GM21367 (cell line): ENCODE measurements at regions not wholly inside any gene's neighbourhood (a gene's known extent, or its start where the extent isn't known, plus 50 kb on each side); places are given as distances from the start of the nearest gene placed in this dataset.

Experiments
- ATAC-seq: cut with Tn5 transposase; IDR thresholded peaks from one replicate; pipeline ENCODE4 v1.9.1; 2021; ENCODE audit not compliant: unreplicated experiment

DNA sequence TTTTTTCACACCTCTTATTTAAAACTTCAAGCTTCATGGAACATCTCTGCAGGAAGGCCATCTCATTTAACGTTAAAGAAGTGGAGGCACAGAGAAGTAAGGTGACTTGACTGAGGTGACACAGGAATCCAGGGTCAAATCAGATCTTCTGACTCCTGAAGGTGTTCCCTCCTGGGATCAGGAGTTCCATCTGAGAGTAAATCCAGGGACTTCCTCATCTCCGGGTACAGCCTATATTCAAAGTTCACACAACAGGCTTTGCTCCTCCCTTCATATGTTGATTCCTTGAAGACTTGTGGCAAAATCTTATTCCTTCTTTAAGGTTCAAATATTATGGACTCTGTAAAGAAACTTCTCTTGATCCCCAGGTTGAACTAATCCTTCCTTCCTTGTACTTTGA is 313.1 kb upstream of the CLINT1 start:
- no peak for ATAC-seq

DNA sequence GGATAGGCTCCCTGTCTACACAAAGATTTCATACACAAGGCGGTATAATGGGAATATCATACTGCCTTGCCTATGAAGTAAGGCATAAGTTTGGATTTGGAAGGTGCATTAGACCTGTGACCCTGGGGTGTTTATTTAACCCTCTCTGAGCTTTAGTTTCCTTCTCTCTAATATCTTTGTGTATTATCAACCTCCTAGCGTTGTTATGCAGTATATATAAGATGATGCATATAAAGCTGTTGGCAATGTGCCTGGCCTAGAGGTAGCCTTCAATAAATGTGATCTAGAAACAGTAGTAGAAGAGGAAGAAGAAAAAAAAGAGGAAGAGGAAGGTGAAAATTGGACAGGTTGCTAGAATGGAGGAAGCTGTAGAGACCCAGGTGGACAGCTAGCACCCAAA is 311.6 kb upstream of the CLINT1 start:
- no peak for ATAC-seq

DNA sequence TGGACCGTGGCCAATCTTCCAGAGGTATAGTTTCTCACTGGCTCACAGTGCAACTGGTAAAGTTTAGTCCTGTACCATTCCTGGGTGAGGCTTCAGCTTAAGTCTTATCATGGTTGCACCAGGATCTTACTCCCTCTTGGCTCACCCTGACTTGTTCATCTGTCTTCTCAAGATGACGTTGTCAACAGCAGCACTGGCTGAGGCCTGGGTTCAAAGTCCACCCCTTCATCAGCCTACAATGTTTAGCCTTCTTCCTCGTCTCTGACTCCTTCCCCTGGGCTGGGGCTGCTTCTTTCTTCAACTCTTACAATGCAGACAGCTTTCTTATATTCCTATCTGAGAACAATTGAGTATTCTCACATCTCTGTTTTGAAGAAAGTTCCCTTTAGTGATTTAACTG is 311.1 kb upstream of the CLINT1 start:
- ATAC-seq: no peak

DNA sequence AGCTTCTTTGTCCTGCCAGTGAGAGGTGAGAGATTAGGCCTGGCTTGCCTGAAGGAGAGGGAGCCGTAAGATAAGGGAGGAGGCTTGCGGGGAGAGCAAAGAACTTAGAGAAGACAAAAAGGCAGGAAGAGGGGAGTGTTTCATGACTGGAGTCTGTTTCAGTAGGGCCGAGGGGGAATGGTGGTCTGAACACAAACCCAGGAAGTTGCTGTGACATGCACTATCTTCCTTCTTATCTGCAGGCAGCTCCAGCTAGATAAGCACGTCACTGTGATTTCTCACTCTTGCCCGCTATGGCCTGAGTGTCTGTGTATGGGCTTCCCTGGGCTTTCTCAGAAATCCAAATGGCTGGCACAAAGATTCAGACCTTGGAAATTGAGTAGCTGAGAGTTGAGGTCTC is 307.5 kb upstream of the CLINT1 start:
- ATAC-seq: no peak

DNA sequence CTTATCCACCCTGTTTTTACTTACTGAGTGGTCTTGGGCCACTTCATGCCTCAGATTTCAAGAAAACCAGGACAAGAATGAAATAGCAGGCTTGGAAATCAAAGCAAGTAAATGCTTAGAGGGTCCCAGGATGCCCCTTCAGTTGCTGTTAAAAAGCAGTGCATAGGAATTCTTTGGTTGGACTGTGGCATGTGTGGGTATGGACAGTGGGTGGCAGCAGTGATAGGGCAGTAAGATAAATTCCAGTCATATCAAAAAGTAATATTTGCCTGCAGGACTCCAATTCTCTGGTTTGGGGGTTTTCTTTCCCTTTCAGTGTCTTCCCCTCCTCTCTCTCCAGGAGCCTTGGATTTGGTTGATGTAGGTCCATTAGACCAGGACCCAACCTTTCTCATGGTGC is 306.7 kb upstream of the CLINT1 start:
- no peak for ATAC-seq

DNA sequence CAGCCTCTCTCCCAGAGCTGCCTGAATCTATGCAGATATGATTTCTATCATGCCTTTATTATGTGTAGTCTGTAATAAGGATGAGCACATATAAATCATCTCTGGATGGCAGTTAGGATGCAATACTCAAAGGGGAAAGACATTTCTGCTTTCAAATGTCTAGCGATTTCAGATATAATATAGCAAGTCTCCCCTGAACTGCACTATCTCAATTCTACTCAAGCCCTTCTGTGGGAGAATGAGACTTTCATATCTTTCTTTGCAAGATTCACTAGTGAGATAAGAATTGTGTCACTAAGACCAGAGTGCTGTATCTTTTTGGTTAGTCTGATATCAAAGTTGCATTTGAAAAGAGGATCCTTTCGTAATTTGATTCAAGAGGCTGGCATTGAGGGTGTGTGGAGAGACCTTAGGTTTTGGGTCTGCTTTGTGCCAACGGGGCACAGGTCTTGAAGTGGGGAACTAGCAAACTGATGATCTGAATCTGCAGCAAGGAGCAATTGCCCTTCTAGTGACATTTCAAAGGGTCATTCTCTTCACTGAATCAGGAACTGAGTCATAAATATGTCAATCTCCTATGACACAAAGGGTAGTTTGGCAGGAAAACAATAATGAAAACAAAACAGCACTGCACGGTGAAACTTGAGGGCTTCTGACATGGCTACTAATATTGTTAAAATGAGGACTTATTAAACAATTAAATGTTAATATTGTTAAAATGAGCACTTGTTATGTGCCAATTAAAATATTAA is 305.5 kb upstream of the CLINT1 start:
- ATAC-seq: no peak

DNA sequence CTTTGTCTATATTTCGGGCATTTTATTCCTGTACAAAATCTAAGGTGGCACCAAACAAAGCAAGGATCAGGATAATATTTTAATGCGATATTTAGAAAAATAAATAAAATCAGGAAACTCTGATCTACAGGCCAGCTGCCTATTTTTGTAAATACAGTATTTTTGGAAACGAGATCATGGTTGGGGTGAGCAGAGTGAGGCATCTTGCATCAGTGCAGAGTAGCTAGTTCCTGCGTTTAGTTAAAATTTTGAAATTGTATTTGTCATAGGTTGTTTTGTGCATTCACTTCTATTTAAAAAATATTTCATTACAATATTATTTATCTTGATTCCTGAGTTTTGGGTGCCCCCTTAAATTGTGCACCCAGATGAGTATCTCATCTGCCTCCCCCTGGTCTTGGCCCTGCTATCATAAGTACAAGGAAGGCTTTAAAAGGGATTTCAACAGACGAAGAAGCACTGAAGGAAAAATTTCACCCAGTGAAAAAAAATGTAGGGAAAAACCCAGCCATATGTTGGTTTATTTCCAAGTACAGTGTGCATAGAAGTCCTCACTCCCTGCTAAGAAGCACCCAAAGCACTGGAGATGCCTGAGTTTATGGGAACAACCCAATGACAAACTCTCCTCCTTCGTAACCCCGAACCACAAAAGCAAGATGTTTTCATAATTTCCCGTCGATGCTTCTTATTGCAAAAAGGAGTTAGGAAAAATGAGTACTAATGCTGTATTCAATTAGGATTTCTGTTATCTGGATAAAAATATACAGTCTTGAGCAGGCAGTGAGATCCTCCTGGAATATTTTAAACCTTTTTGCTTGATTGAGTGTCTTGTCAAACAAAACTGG is 304.7 kb upstream of the CLINT1 start:
- no peak for ATAC-seq

DNA sequence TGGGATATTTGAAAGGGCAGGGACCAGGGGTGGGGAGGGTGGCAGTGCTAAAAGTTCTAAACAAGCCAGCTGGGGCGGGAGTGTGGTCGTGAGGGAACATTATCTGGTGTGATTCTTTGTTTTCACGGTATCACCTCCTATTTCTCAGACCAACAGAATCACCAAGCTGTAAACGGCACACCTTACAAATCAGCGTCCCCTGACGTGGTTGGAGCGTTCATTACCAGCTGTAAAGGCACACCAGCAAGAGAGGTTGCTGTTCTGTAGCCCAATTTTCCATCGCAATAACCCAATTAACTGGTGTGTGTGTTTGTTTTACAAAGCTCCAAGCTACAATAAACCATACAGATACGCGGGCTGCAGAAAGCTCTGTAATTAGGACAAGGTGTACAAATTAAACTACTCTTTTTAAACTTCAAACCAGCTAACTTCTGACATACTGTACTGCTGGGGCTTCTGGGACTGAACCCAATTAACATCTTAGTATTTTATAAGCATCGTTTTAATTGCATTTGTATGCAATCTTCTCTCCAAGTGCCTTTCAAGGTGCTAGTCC is 303.6 kb upstream of the CLINT1 start:
- ATAC-seq: no peak

DNA sequence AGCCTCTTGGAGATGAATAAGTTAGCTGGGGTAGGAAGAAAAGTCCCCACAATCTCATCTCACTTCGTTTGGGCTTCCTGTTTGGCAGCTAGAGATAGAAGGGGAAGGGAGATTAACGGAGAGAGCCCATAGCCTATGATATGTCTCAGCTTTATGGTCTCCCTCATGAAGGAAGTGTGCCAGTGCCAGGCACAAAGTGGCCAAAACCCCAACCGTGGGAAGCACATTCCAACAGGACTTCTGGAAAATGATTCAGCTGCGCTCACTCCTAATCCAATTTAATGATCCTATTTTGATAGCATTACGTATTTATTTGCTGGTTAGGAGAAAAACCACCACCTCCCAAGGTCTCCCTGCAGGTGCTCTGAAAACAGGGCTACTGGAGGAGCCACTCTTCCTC is 303.1 kb upstream of the CLINT1 start:
- no peak for ATAC-seq

DNA sequence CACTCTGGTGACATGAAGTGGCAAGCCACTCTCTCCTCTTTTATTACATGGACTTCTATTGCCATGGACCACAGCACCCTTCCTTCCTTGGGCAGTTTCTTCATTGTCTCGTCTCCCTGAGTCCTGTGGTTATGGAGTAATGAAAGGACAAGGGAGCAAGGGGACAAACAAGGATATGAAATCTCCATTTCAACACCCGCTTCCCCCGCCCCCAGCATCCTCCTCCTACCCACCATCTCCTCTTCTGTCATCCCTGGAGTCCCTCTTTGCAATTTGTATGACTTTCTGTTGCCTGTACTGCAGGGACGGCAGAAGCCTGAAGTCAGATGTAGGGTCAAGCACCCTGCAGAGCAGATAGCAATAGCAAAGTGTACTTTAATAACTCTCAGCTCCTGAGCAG is 300.7 kb upstream of the CLINT1 start:
- ATAC-seq: no peak

DNA sequence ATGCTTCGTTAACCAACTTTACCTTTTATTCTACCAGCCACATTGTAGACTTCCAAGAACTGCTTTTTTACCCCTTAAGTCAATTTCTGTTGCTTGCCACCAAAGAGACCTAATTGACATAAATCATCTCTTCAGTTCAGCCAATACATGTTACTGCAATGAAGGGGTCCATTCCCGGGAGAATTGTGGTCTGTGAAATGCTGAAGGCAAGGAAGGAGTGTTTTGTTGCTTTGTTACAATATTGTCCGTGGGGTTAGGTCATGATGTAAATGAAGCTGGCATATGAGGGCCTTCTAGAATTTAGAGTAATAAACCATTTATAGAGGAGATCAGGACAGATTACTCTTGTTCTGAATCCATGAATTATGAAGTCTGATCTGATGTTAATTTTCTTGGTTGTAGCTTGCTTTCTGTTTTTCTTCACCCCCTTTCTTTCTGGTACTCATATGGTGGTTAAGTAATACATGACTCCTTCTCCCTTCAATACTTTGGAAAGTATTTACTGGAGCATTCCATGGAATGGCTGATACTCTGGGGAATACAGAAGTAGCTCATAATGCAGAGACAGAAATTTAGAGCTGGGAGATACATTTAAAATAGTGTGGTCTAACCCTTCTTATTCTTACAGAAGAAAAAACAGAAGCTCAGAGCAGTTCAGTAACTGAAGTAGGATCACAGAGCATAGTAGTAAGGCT is 297.0 kb upstream of the CLINT1 start:
- ATAC-seq: no peak

DNA sequence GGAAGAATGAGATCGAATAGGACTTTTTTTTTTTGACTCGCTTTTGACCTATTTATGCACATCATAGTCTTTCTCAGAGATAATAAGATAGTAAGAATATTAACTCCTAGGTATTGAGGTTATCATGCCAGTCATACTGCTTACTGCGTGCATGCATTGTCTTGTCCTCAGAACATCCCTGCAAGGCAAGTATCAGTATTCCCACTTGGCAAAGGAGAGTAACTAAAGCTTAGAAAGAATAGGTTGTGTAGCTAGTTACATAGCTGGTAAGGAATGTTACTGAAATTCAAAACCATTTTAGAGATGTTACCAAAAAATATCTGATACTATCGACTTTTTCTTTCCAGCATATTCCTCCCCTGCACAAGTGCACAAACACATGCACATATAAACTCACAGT is 296.1 kb upstream of the CLINT1 start:
- no peak for ATAC-seq

DNA sequence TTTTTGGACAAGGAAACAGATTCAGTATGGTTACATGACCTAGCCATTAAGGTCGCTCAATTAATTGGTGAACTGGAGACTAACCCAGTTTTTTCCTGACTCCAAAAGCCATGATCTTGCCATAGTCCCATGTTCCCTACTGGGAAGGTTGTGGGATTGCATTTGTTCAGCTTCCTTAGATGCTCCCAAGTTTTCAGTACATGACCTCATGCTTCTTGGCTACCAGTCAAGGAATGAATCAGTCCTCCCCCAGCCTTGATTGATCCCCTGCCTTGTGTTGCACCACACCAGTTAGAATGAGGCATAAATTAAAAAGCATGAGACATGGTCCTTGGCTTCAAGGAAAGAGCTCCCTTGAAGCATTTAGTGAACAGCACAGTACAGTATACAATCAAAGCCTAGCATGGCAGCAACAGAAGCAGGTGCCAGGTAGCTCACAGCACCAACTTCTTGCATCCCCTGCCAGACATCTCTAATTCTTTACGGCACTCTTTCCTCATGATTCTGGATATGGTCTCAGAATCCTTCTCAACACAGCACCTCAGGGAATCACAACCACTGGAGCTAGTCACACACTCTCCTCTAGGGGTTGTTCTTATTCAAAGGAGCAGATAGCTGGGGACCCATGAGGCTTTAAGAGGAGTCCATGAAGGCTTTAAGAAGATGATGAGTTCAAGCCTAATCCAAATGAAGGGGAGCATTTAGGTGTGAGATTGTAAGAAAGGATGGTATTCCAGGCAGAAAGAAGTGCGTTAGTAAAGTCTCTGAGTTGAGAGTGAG is 295.5 kb upstream of the CLINT1 start:
- no peak for ATAC-seq

DNA sequence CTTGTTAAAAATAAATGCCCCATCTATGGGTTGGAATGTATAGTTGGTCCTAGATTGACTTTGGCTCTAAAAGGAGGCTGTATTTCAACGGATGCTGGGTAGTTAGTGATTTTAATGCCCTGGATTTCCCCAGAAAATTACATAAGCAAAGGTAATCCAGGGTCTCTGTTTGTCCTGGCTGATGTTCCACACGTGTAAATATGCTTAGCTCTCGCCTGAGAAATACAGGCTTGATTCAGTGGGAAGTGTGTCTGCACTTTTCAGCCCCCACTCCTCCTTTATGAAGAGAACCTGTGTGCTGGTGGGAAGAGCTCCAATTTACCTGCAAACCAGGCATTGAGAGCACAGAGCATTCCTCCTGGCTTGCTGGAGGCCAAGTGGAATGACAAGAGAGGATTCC is 294.6 kb upstream of the CLINT1 start:
- no peak for ATAC-seq

DNA sequence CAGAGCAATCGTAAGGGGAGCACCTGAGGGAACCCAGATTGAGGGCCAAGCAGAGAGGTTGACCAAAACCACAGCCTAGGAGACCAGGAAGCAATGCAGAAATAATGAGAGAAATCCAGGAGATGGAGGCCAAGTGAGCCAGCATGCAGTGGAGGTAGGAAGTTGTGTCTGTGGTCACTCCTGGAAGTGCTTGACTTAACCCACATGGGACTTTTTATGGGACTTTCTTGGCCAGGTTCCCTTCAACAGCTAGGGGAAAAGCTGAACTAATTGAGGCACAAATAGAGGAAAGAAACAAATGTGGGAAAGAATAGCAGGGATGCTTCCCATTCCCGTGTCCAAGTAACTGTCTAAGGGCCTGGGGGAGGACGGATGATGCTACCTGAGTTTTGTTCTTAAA is 293.2 kb upstream of the CLINT1 start:
- no peak for ATAC-seq

DNA sequence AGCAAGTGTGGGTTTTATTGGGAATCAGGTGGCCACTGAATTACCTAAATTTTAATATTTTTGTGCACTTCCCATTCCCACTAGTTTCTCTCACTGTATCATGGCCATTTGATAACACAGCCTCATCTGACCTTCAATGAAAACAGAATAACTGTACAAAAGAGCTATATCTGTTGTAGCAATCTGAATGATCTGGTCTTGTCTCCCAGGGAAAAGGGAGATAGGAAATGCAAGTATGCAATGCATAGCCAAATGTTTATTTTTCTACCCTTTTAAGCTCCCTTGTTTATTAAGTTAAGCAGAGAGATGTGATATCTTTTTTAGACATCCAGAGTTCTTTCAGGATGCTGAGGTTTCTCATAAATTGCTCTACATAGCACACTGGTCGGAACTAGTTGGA is 288.3 kb upstream of the CLINT1 start:
- no peak for ATAC-seq

DNA sequence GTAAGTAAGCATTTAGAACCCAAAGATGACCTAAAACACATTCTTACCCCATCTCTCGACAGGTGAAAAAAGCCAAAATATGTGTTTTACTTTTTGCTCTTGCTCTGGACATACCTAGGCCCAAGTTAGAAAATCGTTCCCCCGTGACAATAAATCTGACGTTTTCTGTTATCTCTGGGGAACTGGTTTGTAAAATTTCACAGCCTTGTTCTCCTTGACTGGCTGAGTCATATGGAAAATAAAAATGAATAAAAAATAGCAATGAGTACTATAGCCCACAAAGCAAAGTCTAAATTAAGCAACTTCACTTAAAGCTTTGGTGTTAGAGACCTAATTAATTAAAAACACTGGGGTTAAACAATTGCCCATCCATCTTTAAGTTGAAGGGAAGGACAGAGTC is 286.9 kb upstream of the CLINT1 start:
- no peak for ATAC-seq

DNA sequence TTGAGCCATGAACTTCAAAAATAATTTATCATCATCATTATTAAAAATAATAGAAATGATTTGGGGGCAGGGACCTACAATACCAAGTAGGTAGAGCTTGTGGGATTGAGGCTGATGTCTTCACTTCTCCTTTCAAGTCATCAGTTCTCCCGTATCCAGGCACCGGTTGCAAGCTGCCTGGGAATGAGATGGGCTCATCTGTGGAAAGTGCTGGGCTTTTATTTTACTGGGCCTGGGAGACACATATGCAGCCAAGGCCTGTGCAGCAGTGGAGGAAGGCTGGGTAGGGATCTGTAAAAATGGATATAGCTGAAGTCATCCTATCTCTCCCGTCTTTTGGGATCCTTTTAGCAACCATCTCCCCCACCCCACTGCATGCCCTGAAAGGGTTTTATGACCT is 284.1 kb upstream of the CLINT1 start:
- ATAC-seq: no peak

DNA sequence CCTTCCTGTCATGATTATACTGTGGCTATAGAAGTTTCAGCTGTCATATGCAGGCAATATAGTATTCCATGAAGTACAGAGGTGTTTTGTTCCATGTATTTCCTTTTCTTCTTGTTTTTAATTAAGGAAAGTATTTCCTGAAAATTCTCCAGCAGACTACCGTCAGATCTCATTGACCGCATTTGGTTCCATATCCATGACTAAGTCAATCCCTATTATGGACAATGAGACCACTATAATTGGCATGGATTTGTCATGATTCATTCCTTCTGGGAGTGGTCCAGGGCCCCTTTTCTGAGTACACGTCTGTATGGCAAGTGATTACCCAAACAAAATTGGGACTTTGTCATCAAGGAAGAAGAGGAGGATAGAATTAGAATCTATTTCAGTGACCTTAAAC is 283.2 kb upstream of the CLINT1 start:
- no peak for ATAC-seq

DNA sequence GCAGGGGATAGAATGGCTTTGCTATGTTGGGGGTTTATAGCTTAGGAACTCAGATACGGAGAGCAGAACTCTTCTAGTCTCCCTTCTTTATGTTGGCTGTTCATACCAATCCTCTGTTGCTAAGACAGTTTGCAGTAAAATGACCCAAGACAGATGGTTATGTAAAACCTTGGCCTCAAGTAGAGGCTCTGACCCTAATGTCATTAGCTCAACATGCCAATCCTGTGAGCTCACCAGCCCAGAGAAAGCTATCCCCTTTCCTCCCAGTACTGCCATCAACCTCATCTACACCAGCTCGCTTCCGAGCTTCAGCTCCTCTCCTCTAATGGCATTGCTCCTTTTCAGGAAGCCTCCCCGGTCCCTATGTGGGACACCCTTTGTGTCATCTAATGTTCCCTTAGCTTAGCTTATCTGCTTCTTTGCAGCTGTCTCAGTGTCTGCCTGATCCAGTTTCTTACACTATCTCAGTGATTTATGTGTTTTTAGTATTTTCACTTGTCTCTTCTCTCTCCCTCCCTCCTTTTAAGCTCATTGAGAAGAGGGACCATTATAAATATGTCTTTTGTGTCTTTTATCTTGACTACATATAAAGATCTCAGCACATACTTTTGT is 281.3 kb upstream of the CLINT1 start:
- ATAC-seq: no peak
